K562 (cell line): ENCODE measurements at regions not wholly inside any gene's neighbourhood (a gene's known extent, or its start where the extent isn't known, plus 50 kb on each side); places are given as distances from the start of the nearest gene placed in this dataset.

Source experiments
- ARID1B ChIP-seq: fragments of 450-650 bp; IDR thresholded peaks from 2 replicates; pipeline ENCODE4 v1.6.1; 2016; ENCODE audit warnings: antibody characterized with exemption, mild to moderate bottlenecking, inconsistent platforms
- C11orf30 ChIP-seq: fragments of 450-650 bp; IDR thresholded peaks from 2 replicates; pipeline ENCODE4 v1.6.1; 2016; ENCODE audit warnings: low read depth, mild to moderate bottlenecking
- CEBPG ChIP-seq, 3 experiments: fragments of 200-800 bp in 1 of 3; sonication (Bioruptor generic) in 1 of 3; sonication (generic) in 1 of 3; formaldehyde crosslinking in 1 of 3; IDR thresholded peaks in 2 of 3; conservative IDR thresholded peaks in 1 of 3; 2 replicates each; pipeline versions ENCODE4 v1.6.1 to v1.8.0; 2016 to 2022; ENCODE audit warnings: missing compliant biosample characterization in 2 of 3, missing genetic modification characterization in 2 of 3, mild to moderate bottlenecking in 1 of 3, missing genetic modification reagents in 1 of 3
- ETS2 ChIP-seq: IDR thresholded peaks from 2 replicates; pipeline ENCODE4 v1.6.1; 2016; ENCODE audit warnings: borderline replicate concordance, missing genetic modification characterization, mild to moderate bottlenecking, moderate library complexity, missing compliant biosample characterization; ENCODE audit not compliant: poor library complexity, severe bottlenecking
- FOXK2 ChIP-seq, 2 experiments: fragments of 450-650 bp; IDR thresholded peaks in 1 of 2; conservative IDR thresholded peaks in 1 of 2; 2 replicates each; pipeline ENCODE4 v1.6.1; 2016; ENCODE audit warnings: low read depth in 2 of 2, mild to moderate bottlenecking in 1 of 2
- JUND ChIP-seq, 2 experiments: IDR thresholded peaks; 2 replicates in 1 of 2; 3 replicates in 1 of 2; pipeline ENCODE4 v1.6.1; 2011; ENCODE audit warnings: borderline replicate concordance in 2 of 2, low read depth in 2 of 2, low read length in 2 of 2, improper control_type of control experiment in 1 of 2, missing biosample characterization in 1 of 2, missing genetic modification characterization in 1 of 2, missing genetic modification reagents in 1 of 2
- MNT ChIP-seq, 2 experiments: fragments of 450-650 bp; conservative IDR thresholded peaks; 2 replicates each; pipeline ENCODE4 v1.6.1; 2017; ENCODE audit warnings: mild to moderate bottlenecking in 2 of 2, moderate library complexity in 2 of 2
- NEUROD1 ChIP-seq: fragments of 150-350 bp; IDR thresholded peaks from 2 replicates; pipeline ENCODE4 v1.6.1; 2014; ENCODE audit warnings: borderline replicate concordance, low read length, low read depth; ENCODE audit not compliant: partially characterized antibody
- SMARCE1 ChIP-seq: fragments of 450-650 bp; IDR thresholded peaks from 2 replicates; pipeline ENCODE4 v1.7.1; 2016; ENCODE audit warnings: mild to moderate bottlenecking
- TF ChIP-seq, protein P1 (sequence below): sonication (generic); IDR thresholded peaks from 2 replicates; pipeline ENCODE4 v1.6.1; 2016

DNA sequence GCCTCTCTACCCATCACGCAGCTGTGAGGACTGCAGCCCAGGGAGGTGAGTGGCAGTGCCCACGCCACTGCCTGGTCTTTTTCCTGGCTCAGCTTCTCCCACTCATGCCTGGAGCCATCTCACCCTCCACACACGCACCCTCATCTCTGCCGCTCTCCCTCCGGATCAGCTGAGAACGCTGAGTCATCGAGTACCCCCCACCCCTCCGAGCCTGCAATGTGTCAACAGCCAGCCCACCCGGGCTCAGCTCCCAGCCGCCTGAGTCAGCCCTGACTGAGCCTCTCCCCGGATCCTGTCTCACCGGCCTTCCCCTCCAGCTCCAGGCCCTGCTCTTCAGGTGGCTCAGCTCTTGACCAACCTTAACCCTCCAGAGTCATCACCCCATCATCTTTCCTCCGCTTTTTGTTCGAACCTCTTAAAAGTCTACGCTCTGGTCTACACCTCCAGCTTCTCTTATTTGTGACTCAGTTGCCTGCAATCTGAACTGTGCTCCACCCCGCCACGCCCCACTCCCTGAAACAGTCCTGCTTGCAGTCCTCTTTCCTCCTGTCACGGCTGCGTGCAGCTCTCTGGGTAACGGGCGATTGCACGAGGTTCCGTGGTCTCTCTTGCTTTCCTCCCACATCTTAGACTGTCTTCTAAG, 94.4 kb upstream of the ASAP2 start (continued):
- TF ChIP-seq ARID1B (peak; percentile 78), C11orf30 (peak; percentile 94), SMARCE1 (peak; percentile 66; the same call in 1 of the 2 replicates), FOXK2 (conservative IDR thresholded peaks at IDR 0.05 in 1 of 2, IDR thresholded peaks at IDR 0.05 in 1 of 2; ENCODE audit: low read depth in 2 of 2) (0 out of 4 replicates have a peak, but pooled peaks of 1 of the 2 experiments have one; percentile 39), MNT (conservative IDR thresholded peaks at IDR 0.05) (0 out of 4 replicates have a peak, but pooled peaks of 1 of the 2 experiments have one; percentile 16), NEUROD1 (peak; percentile 45), JUND (IDR thresholded peaks at IDR 0.05; ENCODE audit: borderline replicate concordance, low read depth, low read length) (peak; percentile 76), JUND (tag; IDR thresholded peaks at IDR 0.05; ENCODE audit: borderline replicate concordance, low read depth, low read length) (peak; percentile 77; the same call in 2 of the 3 replicates), CEBPG (CRISPR knock-in tag; IDR thresholded peaks at IDR 0.05) (no peak), CEBPG (tag; conservative IDR thresholded peaks at IDR 0.05 in 1 of 2, IDR thresholded peaks at IDR 0.05 in 1 of 2) (no peak), ETS2 (tag) (no peak)
- TF ChIP-seq, protein P1, sequence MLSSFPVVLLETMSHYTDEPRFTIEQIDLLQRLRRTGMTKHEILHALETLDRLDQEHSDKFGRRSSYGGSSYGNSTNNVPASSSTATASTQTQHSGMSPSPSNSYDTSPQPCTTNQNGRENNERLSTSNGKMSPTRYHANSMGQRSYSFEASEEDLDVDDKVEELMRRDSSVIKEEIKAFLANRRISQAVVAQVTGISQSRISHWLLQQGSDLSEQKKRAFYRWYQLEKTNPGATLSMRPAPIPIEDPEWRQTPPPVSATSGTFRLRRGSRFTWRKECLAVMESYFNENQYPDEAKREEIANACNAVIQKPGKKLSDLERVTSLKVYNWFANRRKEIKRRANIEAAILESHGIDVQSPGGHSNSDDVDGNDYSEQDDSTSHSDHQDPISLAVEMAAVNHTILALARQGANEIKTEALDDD: no peak
- TF ChIP-seq, all 486 proteins: peak for 34
